D721Med (cell line): ENCODE measurements at regions not wholly inside any gene's neighbourhood (a gene's known extent, or its start where the extent isn't known, plus 50 kb on each side); places are given as distances from the start of the nearest gene placed in this dataset.

Experiments used
- DNase-seq: peaks from one replicate; pipeline ENCODE4 v3.0.0; 2011; ENCODE audit warnings: low spot score; ENCODE audit not compliant: insufficient read length
- FAIRE-seq: peaks from 2 replicates; lab custom pipeline; 2011; peaks lifted over from hg19 to GRCh38; lab: Jason Lieb, UNC
- CTCF ChIP-seq: IDR thresholded peaks from 2 replicates; pipeline ENCODE4 v1.5.1; 2012; ENCODE audit warnings: mild to moderate bottlenecking, control low read depth; ENCODE audit not compliant: insufficient read depth; ENCODE audit errors: missing control alignments

DNA sequence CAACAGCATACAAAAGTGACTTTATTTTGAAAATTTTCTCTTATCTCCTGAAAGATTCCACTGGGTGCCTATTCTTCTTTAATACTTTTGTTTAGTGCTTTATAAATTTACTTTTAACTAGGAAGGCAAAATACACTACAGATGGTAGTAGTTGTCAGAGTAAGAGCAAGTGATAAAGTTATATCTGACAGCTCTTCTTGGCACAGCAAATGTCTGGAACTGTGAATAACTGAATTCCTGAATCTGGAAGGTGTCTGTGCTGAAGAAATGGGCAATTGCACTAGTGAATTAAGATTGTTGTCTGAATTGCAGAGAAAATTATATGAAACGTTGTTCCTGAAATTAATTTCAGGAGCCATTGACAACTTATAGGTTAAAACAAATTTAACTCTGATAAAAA lies 213.8 kb upstream of the CBLB start:
- no peak for TF ChIP-seq CTCF
- DNase-seq, result no peak
- no peak for FAIRE-seq

DNA sequence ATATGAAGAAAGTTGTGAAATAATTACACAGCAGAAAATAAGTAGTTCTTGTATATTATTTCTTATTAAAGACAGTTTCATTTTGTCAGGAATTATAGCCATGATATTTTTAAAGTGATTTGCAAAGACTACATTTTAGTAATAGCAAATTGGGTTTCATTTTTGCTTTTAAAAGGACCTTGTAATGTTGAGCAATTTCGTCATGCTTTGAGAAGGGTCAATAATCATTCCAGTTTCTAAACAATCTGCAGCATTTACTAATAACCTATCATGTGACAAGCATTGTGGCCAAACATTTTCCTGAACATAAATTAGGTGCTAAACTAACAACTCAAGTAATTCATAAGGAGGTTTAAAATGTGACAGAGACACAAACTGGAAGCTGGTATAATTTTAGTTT lies 214.4 kb upstream of the CBLB start:
- FAIRE-seq (no peak), DNase-seq (no peak)
- TF ChIP-seq CTCF, result no peak

DNA sequence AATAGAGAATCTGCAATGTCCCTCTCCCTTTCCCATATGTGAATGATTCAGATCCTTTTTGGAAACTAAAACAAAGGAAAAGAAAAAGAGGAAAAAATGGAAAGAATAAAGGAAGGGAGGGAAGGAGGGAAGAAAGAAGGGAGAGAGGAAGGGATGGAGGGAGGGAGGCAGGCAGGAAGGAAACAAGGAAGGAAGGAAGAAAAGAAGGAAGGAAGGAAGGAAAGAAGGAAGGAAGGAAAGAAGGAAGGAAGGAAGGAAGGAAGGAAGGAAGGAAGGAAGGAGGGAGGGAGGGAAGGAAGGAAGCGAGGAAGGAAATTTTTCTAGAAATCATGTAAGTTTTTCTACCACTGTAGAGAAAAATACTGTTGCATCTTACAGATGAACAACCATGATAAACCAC lies 215.0 kb upstream of the CBLB start:
- no peak for DNase-seq
- no peak for FAIRE-seq
- TF ChIP-seq CTCF, result no peak

DNA sequence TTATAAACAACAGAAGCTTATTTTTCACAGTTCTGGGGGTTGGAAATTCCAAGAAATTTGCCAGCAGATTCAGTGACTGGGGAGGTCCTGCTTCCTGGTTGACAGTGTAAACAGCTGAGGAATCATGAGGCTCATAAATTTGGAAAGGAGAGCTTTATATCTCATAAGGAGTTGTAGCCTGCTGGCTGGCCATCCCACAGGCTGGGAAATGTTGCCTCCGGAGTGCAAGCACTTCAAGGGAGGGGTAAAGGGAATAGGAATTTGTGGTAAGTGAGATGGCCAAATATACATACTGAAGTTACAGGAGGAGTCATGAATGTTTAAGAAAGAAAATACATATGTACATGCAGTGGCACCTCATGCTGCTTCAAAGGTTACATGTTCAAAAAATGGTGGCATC lies 217.2 kb upstream of the CBLB start:
- FAIRE-seq, result no peak
- TF ChIP-seq CTCF, result no peak
- no peak for DNase-seq

DNA sequence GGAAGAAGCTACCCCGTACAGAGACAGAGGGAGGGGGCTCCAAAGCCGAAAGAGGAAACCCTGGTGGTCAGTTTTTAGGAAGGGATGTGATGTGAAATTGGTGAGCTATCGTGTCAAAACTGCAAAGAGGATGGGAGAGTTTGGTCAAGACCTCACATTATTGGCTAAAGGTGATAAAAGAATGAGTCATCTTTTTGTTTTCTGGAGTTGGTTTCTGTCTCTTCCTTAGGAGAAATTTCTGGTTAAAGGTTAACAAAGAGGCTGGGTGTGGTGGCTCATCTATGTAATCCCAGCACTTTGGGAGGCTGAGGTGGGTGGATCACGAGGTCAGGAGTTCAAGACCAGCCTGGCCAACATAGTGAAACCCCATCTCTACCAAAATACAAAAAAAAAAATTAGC lies 217.8 kb upstream of the CBLB start:
- TF ChIP-seq CTCF, result no peak
- FAIRE-seq, result no peak
- no peak for DNase-seq

- TF ChIP-seq CTCF, result no peak
- FAIRE-seq, result no peak
- DNase-seq, result no peak
Observed at GRCh38 chr3:106088304-106088703, 219.5 kb upstream of the CBLB start.

GRCh38 chr3:106088899-106089298 lies 220.1 kb upstream of the CBLB start:
- no peak for TF ChIP-seq CTCF
- no peak for FAIRE-seq
- DNase-seq, result no peak
